Fibroblast of mammary gland (primary cell): ENCODE measurements at regions not wholly inside any gene's neighbourhood (a gene's known extent, or its start where the extent isn't known, plus 50 kb on each side); places are given as distances from the start of the nearest gene placed in this dataset.

Experiments
- DNase-seq: peaks from one replicate; pipeline ENCODE4 v3.0.0-alpha.2; 2010; ENCODE audit warnings: low read depth
- H3K4me3 ChIP-seq: 2 replicates; pipeline ENCODE4 v1.5.1; 2011; ENCODE audit warnings: low read depth, mild to moderate bottlenecking, low read length, moderate library complexity; ENCODE audit not compliant: control insufficient read depth
- TF ChIP-seq, protein P1 (sequence below): conservative IDR thresholded peaks from 2 replicates; pipeline ENCODE4 v1.5.1; 2011; ENCODE audit warnings: low read depth, low read length, inconsistent platforms; ENCODE audit not compliant: control insufficient read depth, insufficient read depth

- TF ChIP-seq, protein P1, sequence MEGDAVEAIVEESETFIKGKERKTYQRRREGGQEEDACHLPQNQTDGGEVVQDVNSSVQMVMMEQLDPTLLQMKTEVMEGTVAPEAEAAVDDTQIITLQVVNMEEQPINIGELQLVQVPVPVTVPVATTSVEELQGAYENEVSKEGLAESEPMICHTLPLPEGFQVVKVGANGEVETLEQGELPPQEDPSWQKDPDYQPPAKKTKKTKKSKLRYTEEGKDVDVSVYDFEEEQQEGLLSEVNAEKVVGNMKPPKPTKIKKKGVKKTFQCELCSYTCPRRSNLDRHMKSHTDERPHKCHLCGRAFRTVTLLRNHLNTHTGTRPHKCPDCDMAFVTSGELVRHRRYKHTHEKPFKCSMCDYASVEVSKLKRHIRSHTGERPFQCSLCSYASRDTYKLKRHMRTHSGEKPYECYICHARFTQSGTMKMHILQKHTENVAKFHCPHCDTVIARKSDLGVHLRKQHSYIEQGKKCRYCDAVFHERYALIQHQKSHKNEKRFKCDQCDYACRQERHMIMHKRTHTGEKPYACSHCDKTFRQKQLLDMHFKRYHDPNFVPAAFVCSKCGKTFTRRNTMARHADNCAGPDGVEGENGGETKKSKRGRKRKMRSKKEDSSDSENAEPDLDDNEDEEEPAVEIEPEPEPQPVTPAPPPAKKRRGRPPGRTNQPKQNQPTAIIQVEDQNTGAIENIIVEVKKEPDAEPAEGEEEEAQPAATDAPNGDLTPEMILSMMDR, result no peak
- DNase-seq, result no peak
- H3K4me3 ChIP-seq, result no peak overlapping the region
These were observed 367.7 kb upstream of the IRX4 start for GRCh38 chr5:2250365-2250950.

- no peak overlapping the region for H3K4me3 ChIP-seq
- TF ChIP-seq, protein P1, result no peak
- no peak for DNase-seq
These were observed 366.7 kb upstream of the IRX4 start for GRCh38 chr5:2249442-2249841.

DNA sequence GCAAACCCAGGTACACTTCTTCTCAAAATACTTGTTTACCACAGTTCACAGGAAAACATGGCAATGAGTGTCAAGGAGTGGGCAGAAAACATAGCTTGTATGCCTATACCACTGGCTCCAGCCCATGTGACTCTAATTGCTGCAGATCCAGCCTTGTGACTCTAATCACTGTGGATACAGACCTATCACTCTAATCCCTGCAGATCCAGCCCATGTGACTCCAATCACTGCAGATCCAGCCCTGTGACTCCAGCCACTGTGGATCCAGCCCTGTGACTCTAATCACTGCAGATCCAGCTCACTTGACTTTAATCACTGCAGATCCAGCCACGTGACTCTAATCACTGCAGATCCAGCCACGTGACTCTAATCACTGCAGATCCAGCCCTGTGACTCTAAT, 366.3 kb upstream of the IRX4 start:
- H3K4me3 ChIP-seq, result no peak overlapping the region
- TF ChIP-seq, protein P1, result no peak
- DNase-seq, result no peak

- H3K4me3 ChIP-seq, result no peak overlapping the region
- TF ChIP-seq, protein P1, result no peak
- no peak for DNase-seq
These were observed 359.8 kb upstream of the IRX4 start for GRCh38 chr5:2242539-2242938.

DNA sequence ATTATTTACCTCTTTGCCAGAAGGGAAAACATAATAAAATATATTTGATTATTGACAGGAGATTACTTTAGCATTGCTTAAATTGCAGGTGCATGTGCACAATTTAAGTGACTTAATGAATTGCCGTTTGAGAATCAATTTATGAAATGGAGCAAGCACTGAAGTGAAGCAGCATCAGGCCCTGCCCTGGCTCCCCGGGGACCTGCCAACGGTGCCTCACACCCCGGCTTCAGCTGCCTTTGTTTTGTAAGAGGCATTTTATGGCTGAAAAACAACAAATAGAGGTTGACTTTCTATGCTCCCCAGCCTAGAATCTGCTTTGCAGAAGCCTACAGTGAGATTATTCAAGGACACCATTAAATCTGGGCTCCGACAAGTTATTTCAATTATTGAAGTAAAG, 359.1 kb upstream of the IRX4 start:
- TF ChIP-seq, protein P1, result no peak
- no peak for DNase-seq
- H3K4me3 ChIP-seq, result no peak overlapping the region

DNA sequence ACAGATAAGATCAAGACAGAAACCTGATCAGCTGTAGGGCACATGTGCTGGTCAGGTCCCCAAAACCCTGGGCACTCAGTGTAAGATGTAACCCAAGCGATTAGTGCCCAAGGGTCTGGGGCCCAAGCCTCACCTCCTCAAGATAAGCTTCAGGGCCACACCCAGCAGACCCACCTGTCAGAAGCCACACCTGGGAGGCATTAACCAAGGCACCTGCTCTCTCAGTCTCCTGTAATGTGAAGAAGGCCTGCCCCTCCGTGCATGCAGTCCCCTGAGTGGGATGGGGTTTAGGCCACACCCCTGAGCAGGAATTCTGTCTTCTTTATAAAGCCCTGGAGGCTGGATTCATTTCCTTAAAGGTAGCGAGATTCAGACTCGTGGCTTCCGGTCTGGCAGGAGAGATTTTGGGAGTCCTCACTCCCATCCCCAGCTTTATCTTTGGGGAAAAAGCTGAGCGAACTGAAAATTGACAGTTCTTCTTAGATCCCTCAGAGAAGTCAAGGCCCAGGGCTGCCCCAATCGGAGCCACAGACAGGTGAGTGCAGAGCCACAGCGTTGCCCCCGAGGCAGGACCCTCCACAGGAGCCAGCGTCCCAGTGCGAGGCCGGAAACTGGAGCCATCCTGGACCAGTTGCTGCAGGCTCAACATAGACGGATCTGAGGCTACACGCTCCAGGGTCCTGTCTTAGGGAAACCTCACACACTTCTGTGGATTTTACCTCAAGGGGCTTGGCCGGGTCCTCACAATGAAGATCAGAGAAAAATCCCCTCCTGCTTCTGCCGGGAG, 357.6 kb upstream of the IRX4 start:
- H3K4me3 ChIP-seq, result no peak overlapping the region
- no peak for DNase-seq
- TF ChIP-seq, protein P1, result no peak
